ENCODE measurements at regions not wholly inside any gene's neighbourhood (a gene's known extent, or its start where the extent isn't known, plus 50 kb on each side); places are given as distances from the start of the nearest gene placed in this dataset. TPM values are rescaled to one million over a fixed set of nuclear protein-coding genes. Genes with fewer than 3 reads are reported as not detected.
"Not testable (repeated sequence)": the region's sequence is repeated elsewhere in the genome, so short reads cannot be mapped to it uniquely, and the experiment has no call there.

- not testable (repeated sequence) for DNase-seq (ENCODE audit: low spot score)
Observed at GRCh38 chr16:31745098-31745497, 128.5 kb upstream of the ZNF267 start.

GRCh38 chr16:31745900-31746299, 127.7 kb upstream of the ZNF267 start:
- DNase-seq (ENCODE audit: low spot score): no peak

- DNase-seq (ENCODE audit: low spot score): no peak
Observed at GRCh38 chr16:31754998-31755615, 118.5 kb upstream of the ZNF267 start.

- DNase-seq (ENCODE audit: low spot score): no peak
Observed at GRCh38 chr16:31764103-31764502, 109.5 kb upstream of the ZNF267 start.

- no peak for DNase-seq (ENCODE audit: low spot score)
Observed at GRCh38 chr16:31767267-31767666, 106.3 kb upstream of the ZNF267 start.

- DNase-seq (ENCODE audit: low spot score): no peak
Observed at GRCh38 chr16:31780342-31780741, 93.3 kb upstream of the ZNF267 start.

GRCh38 chr16:31785126-31785525, 88.5 kb upstream of the ZNF267 start:
- DNase-seq (ENCODE audit: low spot score): no peak

GRCh38 chr16:31807086-31807485, 66.5 kb upstream of the ZNF267 start:
- DNase-seq (ENCODE audit: low spot score): no peak

GRCh38 chr16:31810863-31811262, 62.7 kb upstream of the ZNF267 start:
- no peak for DNase-seq (ENCODE audit: low spot score)

GRCh38 chr16:31816141-31816540, 57.5 kb upstream of the ZNF267 start:
- not testable (repeated sequence) for DNase-seq (ENCODE audit: low spot score)

- DNase-seq (ENCODE audit: low spot score): no peak
Observed at GRCh38 chr16:31819386-31819785, 54.2 kb upstream of the ZNF267 start.

GRCh38 chr16:31819948-31820347, 53.7 kb upstream of the ZNF267 start:
- no peak for DNase-seq (ENCODE audit: low spot score)

Small RNA genes lying in the stretch of these regions (small RNA-seq; reads per million reads assigned to genes)
- gene AC074050.1: not detected
